ENCODE measurements at regions not wholly inside any gene's neighbourhood (a gene's known extent, or its start where the extent isn't known, plus 50 kb on each side); places are given as distances from the start of the nearest gene placed in this dataset.

DNA sequence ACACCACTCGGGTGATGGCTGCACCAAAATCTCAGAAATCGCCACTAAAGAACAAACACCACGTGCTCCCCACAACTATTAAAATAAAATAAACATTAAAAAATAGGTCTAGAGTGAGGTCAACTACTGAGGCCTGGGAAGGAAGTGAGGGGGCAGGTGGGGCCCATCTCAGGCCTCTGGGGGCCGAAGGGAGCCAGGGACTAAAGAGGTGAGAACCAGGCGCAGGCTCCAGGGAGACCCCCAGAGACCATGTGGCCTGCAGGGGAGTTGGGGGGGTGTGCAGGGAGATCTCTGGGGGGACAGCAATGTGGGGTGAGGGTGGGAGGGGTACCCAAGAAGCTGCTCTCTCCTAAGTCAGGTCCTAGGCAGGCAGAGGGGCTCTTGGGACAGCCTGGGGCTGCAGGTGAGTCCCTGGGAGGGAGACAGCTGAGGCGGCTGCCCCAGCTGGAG lies 111.3 kb upstream of the SMURF2 start:
- Histone ChIP-seq H3K4me3 (ENCODE audit: low read depth in 1 of 2, low read length in 2 of 2) (no peak overlapping the region), H3K9ac (ENCODE audit: low read depth, low read length) (no peak overlapping the region)
- DNase-seq = no peak

DNA sequence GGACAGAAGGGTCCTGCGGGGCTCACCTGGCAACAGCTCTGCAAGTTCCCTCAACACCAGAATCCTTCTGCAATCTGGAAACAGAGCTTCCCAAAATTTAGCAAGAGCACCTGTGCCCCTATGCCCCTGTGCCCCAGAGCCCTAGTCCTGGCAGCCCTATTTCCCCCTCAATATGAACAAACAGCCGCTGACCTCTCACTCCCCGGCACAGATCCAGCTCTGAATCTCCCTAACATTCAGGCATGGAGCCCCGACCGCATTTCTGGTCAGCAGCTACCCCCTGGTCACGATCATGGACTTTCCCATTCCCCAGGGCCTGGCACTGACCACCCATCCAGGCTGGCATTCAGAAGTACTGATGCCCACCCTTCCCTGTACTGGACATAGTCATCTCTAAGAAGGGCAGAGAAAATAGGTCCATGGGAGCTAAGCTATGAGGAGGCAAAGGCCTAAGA lies 110.8 kb upstream of the SMURF2 start:
- DNase-seq (no peak), ATAC-seq (ENCODE audit: insufficient read depth, low read depth) (no peak)
- H3K4me3 ChIP-seq (ENCODE audit: low read depth in 1 of 2, low read length in 2 of 2) = no peak overlapping the region
- no peak for TF ChIP-seq EZH2 (IDR thresholded peaks at IDR 0.05; ENCODE audit: borderline replicate concordance, low read depth, low read length, severe bottlenecking)
- TF ChIP-seq, protein P1, sequence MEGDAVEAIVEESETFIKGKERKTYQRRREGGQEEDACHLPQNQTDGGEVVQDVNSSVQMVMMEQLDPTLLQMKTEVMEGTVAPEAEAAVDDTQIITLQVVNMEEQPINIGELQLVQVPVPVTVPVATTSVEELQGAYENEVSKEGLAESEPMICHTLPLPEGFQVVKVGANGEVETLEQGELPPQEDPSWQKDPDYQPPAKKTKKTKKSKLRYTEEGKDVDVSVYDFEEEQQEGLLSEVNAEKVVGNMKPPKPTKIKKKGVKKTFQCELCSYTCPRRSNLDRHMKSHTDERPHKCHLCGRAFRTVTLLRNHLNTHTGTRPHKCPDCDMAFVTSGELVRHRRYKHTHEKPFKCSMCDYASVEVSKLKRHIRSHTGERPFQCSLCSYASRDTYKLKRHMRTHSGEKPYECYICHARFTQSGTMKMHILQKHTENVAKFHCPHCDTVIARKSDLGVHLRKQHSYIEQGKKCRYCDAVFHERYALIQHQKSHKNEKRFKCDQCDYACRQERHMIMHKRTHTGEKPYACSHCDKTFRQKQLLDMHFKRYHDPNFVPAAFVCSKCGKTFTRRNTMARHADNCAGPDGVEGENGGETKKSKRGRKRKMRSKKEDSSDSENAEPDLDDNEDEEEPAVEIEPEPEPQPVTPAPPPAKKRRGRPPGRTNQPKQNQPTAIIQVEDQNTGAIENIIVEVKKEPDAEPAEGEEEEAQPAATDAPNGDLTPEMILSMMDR (IDR thresholded peaks at IDR 0.05; ENCODE audit: borderline replicate concordance, extremely low read depth, low read length, poor library complexity, severe bottlenecking) = no peak
- H3K27me3 ChIP-seq (ENCODE audit: insufficient read depth, low read length, poor library complexity) = no peaks in the 10 kb centered on the region
- peaks cover 13% of the 10 kb centered on the region for H3K4me1 ChIP-seq (ENCODE audit: insufficient read depth, low read length)
- no peaks in the 10 kb centered on the region for H4K20me1 ChIP-seq (ENCODE audit: insufficient read depth, low read length)
- H3K4me2 ChIP-seq (ENCODE audit: insufficient read depth, low read length) = no peak overlapping the region
- no peaks in the 10 kb centered on the region for H3K79me2 ChIP-seq (ENCODE audit: insufficient read depth, low read length)
- H3K9ac ChIP-seq (ENCODE audit: low read depth, low read length) = no peak overlapping the region
- no peaks in the 10 kb centered on the region for H3K9me3 ChIP-seq (ENCODE audit: insufficient read depth, low read length, severe bottlenecking)
- no peak overlapping the region for H3K27ac ChIP-seq (ENCODE audit: low read length)
- no peaks in the 10 kb centered on the region for H3K36me3 ChIP-seq (ENCODE audit: insufficient read depth, low read length)
- no peak overlapping the region for H2AFZ ChIP-seq (ENCODE audit: low read depth, low read length)

More for the DNA sequence above, 111.3 kb upstream of the SMURF2 start:
- TF ChIP-seq, protein P1 (IDR thresholded peaks at IDR 0.05; ENCODE audit: borderline replicate concordance, extremely low read depth, low read length, poor library complexity, severe bottlenecking) = no peak
- TF ChIP-seq EZH2 (IDR thresholded peaks at IDR 0.05; ENCODE audit: borderline replicate concordance, low read depth, low read length, severe bottlenecking) = no peak
- Histone ChIP-seq H3K4me1 (ENCODE audit: insufficient read depth, low read length) (peaks cover 13% of the 10 kb centered on the region), H2AFZ (ENCODE audit: low read depth, low read length) (no peak overlapping the region), H3K36me3 (ENCODE audit: insufficient read depth, low read length) (no peaks in the 10 kb centered on the region), H3K27me3 (ENCODE audit: insufficient read depth, low read length, poor library complexity) (no peaks in the 10 kb centered on the region), H3K4me2 (ENCODE audit: insufficient read depth, low read length) (no peak overlapping the region), H3K79me2 (ENCODE audit: insufficient read depth, low read length) (no peaks in the 10 kb centered on the region), H4K20me1 (ENCODE audit: insufficient read depth, low read length) (no peaks in the 10 kb centered on the region), H3K9me3 (ENCODE audit: insufficient read depth, low read length, severe bottlenecking) (no peaks in the 10 kb centered on the region), H3K27ac (ENCODE audit: low read length) (no peak overlapping the region)
- ATAC-seq (ENCODE audit: insufficient read depth, low read depth) = no peak

DNA sequence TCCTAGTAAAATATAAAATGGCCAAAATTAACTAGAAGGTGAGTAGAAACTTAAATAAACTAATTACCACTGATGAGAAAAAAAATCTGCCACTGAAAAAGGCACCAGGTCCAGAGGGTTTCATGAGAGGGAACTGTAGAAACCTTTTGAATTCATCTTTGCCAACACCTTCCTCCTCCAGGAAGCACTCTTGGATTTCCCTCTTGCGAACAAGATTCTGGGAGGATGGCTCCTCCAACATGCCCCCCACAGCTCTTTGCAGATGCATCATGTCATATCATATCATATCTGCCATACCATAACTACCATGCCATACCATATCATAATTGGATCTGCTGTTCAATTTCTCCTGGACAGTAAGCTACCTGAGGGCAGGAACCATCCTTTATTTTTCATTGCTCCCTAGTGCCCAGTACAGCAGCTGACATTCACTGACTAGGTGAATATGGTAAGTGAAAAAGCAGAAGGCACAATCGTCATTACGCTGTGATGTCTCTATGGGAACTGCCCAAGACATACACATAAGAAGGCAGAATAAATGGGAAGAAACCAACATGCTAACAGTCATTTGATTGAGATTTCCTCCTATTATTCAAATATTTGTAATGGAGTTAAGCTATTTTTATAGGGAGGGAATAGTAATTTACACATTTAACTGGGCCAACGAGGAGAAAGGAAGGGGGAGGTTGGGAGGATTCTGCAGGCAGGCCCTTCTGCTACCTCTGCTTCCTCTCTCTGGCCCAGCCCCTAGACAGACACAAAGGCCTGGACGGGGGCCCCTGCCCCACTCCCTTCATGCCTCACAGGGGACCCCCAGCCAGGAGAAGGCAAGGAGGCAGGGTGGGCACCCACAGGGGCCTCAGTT lies 110.1 kb upstream of the SMURF2 start:
- H3K27ac ChIP-seq (ENCODE audit: low read length) = no peak overlapping the region
- H4K20me1 ChIP-seq (ENCODE audit: insufficient read depth, low read length) = no peaks in the 10 kb centered on the region
- H2AFZ ChIP-seq (ENCODE audit: low read depth, low read length) = no peak overlapping the region
- H3K27me3 ChIP-seq (ENCODE audit: insufficient read depth, low read length, poor library complexity) = no peaks in the 10 kb centered on the region
- peaks cover 10% of the 10 kb centered on the region for H3K4me1 ChIP-seq (ENCODE audit: insufficient read depth, low read length)
- no peaks in the 10 kb centered on the region for H3K9me3 ChIP-seq (ENCODE audit: insufficient read depth, low read length, severe bottlenecking)
- TF ChIP-seq, protein P1 (IDR thresholded peaks at IDR 0.05; ENCODE audit: borderline replicate concordance, extremely low read depth, low read length, poor library complexity, severe bottlenecking) = no peak
- TF ChIP-seq EZH2 (IDR thresholded peaks at IDR 0.05; ENCODE audit: borderline replicate concordance, low read depth, low read length, severe bottlenecking) = no peak
- H3K36me3 ChIP-seq (ENCODE audit: insufficient read depth, low read length) = no peaks in the 10 kb centered on the region
- no peak overlapping the region for H3K4me3 ChIP-seq (ENCODE audit: low read depth in 1 of 2, low read length in 2 of 2)
- ATAC-seq (ENCODE audit: insufficient read depth, low read depth) = no peak
- DNase-seq = no peak
- no peaks in the 10 kb centered on the region for H3K79me2 ChIP-seq (ENCODE audit: insufficient read depth, low read length)
- H3K9ac ChIP-seq (ENCODE audit: low read depth, low read length) = no peak overlapping the region
- no peak overlapping the region for H3K4me2 ChIP-seq (ENCODE audit: insufficient read depth, low read length)
